Suprapubic skin (tissue), 4 donors: ENCODE measurements at regions not wholly inside any gene's neighbourhood (a gene's known extent, or its start where the extent isn't known, plus 50 kb on each side); places are given as distances from the start of the nearest gene placed in this dataset.

Source experiments
- DNase-seq, 2 donors: peaks; one replicate each; pipeline ENCODE4 v3.0.0-alpha.2; 2019; ENCODE audit warnings: low spot score in 2 of 2
- H3K27ac ChIP-seq: fragments of 200-600 bp; sonication (generic); one replicate; pipeline ENCODE4 v1.5.1; 2019
- H3K27me3 ChIP-seq: fragments of 200-600 bp; sonication (generic); one replicate; pipeline ENCODE4 v1.5.1; 2019
- H3K36me3 ChIP-seq: fragments of 200-600 bp; sonication (generic); one replicate; pipeline ENCODE4 v1.5.1; 2019
- H3K4me1 ChIP-seq: fragments of 200-600 bp; sonication (generic); one replicate; pipeline ENCODE4 v1.5.1; 2019
- H3K4me3 ChIP-seq: fragments of 200-600 bp; sonication (generic); one replicate; pipeline ENCODE4 v1.5.1; 2019; ENCODE audit warnings: mild to moderate bottlenecking
- H3K9me3 ChIP-seq: fragments of 200-600 bp; sonication (generic); one replicate; pipeline ENCODE4 v1.5.1; 2019
- EP300 ChIP-seq: sonication (generic); formaldehyde crosslinking; IDR thresholded peaks from one replicate; pipeline ENCODE4 v1.6.1; 2017; ENCODE audit warnings: antibody characterized with exemption
- POLR2A ChIP-seq, 2 donors: fragments of 450-650 bp; IDR thresholded peaks; one replicate each; pipeline ENCODE4 v1.6.1; 2017; ENCODE audit warnings: antibody characterized with exemption in 2 of 2, mild to moderate bottlenecking in 2 of 2, moderate library complexity in 2 of 2
- POLR2AphosphoS5 ChIP-seq, 3 donors: sonication (generic); formaldehyde crosslinking; IDR thresholded peaks; one replicate each; pipeline ENCODE4 v1.6.1; 2017; ENCODE audit warnings: antibody characterized with exemption in 3 of 3
- WGBS: methylation state at CpG from one replicate; pipeline ENCODE4 v1.1.5; 2018; 5-methylcytosine and 5-hydroxymethylcytosine counted together
- TF ChIP-seq, protein P1 (sequence below), 2 donors: fragments of 200-600 bp in 1 of 2; fragments of 450-650 bp in 1 of 2; sonication (generic) in 1 of 2; IDR thresholded peaks; one replicate each; pipeline ENCODE4 v1.5.1; 2016 to 2019; ENCODE audit warnings: antibody characterized with exemption in 2 of 2, mild to moderate bottlenecking in 1 of 2, moderate library complexity in 1 of 2

DNA sequence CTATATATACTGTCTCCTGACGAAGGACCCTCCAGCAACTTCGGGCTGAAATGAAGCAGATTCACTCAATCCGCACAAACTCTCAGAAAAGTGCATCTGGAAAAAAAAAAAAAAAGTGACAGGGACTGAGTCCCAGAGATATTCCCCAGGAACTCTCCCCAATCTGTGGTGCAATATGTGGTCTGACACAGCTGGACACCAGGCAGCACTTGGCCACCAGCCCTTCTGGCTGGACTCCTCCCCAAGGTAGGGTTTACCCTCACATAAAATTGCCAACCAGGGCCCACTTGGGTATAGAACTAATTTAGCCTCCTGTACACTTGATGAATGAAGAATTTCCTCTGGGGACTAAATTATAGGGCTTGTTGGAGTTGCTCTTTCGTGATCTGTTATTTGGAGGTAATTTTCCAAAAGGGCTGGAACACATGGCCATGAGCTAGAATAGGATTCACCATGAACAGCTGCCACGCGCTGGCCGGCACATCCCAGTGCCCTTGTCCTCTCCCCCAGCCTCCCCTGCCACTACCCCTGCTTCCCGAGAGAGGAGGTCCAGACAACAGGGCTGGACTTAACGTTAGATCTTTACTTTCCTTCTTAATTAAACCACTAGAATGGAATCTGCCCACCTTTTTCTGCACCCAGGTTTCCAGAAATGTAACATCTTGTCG is 379.2 kb downstream of the BMP2 start:
- no peak for DNase-seq

DNA sequence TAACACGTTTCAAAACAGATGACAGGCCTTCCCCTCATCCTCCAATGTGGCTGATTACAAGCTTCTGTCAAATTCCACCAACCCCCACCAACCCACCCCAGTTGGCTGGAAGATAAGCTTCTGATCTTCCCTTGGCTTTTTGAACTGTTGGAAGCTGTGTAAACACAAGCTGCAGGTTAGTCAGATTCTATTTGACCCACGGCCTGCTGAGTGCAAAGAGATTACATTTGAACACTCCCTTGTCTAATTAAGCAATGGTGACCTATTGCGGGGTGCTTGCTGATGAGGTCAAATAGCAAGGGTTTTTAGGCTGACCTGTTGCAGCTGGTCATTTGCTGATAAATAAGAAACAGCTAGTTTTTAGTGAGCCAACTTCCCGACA is 379.7 kb downstream of the BMP2 start:
- no peak for TF ChIP-seq POLR2AphosphoS5 (IDR thresholded peaks at IDR 0.05)
- TF ChIP-seq, protein P1, sequence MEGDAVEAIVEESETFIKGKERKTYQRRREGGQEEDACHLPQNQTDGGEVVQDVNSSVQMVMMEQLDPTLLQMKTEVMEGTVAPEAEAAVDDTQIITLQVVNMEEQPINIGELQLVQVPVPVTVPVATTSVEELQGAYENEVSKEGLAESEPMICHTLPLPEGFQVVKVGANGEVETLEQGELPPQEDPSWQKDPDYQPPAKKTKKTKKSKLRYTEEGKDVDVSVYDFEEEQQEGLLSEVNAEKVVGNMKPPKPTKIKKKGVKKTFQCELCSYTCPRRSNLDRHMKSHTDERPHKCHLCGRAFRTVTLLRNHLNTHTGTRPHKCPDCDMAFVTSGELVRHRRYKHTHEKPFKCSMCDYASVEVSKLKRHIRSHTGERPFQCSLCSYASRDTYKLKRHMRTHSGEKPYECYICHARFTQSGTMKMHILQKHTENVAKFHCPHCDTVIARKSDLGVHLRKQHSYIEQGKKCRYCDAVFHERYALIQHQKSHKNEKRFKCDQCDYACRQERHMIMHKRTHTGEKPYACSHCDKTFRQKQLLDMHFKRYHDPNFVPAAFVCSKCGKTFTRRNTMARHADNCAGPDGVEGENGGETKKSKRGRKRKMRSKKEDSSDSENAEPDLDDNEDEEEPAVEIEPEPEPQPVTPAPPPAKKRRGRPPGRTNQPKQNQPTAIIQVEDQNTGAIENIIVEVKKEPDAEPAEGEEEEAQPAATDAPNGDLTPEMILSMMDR (IDR thresholded peaks at IDR 0.05) = no peak
- no peak for TF ChIP-seq POLR2A (IDR thresholded peaks at IDR 0.05)
- no peak for TF ChIP-seq EP300
- 40% methylated on average over 4 of the region's 4 CpGs for WGBS
- H3K27me3 ChIP-seq = no peaks in the 10 kb centered on the region
- H3K4me3 ChIP-seq = no peak overlapping the region
- no peak for DNase-seq
- H3K27ac ChIP-seq = no peak overlapping the region
- no peaks in the 10 kb centered on the region for H3K9me3 ChIP-seq
- H3K4me1 ChIP-seq = no peaks in the 10 kb centered on the region
- H3K36me3 ChIP-seq = no peaks in the 10 kb centered on the region

More for the DNA sequence above, 379.2 kb downstream of the BMP2 start:
- H3K36me3 ChIP-seq = no peaks in the 10 kb centered on the region
- no peak overlapping the region for H3K4me3 ChIP-seq
- no peak overlapping the region for H3K27ac ChIP-seq
- H3K27me3 ChIP-seq = no peaks in the 10 kb centered on the region
- no peaks in the 10 kb centered on the region for H3K4me1 ChIP-seq
- TF ChIP-seq, protein P1 (IDR thresholded peaks at IDR 0.05) = no peak
- TF ChIP-seq POLR2A (IDR thresholded peaks at IDR 0.05) (no peak), EP300 (no peak), POLR2AphosphoS5 (IDR thresholded peaks at IDR 0.05) (no peak)
- 69% methylated on average over 10 of the region's 10 CpGs for WGBS
- H3K9me3 ChIP-seq = no peaks in the 10 kb centered on the region

DNA sequence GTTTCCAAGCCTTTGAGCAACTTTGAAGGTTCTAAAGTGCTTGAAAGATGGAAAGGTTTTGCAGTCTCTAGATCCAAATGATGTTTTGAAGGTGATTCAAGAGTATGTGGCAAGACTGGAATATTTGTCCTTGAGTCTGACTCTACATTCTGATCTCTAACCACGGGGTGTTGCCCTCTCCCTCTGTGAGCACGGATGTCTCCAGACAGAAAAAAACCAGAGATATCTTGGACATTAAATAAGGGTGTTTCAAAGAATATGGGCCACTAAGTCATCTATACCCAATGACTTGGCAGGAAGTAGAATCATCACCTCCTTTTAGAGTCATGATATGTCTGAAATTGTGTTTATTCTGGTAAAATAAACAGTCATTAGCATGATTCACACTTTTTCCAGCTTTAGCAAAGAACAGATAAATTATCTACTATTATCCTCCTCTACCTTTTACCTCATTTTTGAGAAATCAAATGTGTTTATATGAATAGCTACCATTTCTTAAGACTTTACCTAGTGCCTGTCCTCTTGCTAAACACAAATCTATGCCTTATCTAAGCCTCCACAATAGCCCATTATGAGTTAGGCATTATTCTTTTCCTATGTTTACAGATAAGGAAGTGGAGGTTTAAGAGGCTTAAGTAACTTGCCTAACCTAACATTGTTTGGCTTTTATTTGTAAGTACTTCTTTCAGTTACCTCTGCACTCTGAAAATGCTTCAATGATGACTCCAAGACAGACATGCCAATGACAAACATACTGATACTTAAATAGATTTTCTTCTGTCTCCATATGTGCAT is 384.4 kb downstream of the BMP2 start:
- no peaks in the 10 kb centered on the region for H3K36me3 ChIP-seq
- DNase-seq = no peak
- no peaks in the 10 kb centered on the region for H3K27me3 ChIP-seq
- 74% methylated on average over 2 of the region's 2 CpGs for WGBS
- H3K4me1 ChIP-seq = no peaks in the 10 kb centered on the region
- no peak overlapping the region for H3K4me3 ChIP-seq
- TF ChIP-seq, protein P1 (IDR thresholded peaks at IDR 0.05) = no peak
- TF ChIP-seq POLR2AphosphoS5 (IDR thresholded peaks at IDR 0.05) (no peak), POLR2A (IDR thresholded peaks at IDR 0.05) (no peak), EP300 (no peak)
- no peak overlapping the region for H3K27ac ChIP-seq
- H3K9me3 ChIP-seq = no peaks in the 10 kb centered on the region

DNA sequence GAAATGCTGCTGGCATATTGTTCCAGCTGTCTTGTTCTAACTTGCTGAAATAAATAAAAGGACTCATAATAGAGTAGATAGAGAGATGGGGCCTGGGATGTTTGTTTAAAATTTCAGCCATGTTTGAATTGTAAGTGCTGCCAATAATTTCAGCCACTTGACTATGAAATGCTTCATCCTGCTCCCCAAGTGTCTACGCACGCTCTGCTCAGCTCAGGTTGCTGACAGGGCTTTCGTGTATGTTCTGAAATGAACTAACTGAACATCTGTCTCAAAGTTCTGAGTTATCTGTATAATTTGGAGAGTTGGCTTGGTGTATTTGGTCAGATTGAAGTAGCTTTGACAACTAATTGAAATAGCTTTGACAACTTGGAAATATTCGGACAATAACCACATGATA is 387.8 kb downstream of the BMP2 start:
- Histone ChIP-seq H3K27ac (no peak overlapping the region), H3K36me3 (no peaks in the 10 kb centered on the region), H3K9me3 (no peaks in the 10 kb centered on the region), H3K4me1 (no peaks in the 10 kb centered on the region), H3K27me3 (no peaks in the 10 kb centered on the region), H3K4me3 (no peak overlapping the region)
- DNase-seq = no peak
- no peak for TF ChIP-seq POLR2A (IDR thresholded peaks at IDR 0.05)
- TF ChIP-seq POLR2AphosphoS5 (IDR thresholded peaks at IDR 0.05) = no peak
- TF ChIP-seq EP300 = no peak
- TF ChIP-seq, protein P1 (IDR thresholded peaks at IDR 0.05) = no peak
- WGBS = 86% methylated on average over 4 of the region's 4 CpGs

DNA sequence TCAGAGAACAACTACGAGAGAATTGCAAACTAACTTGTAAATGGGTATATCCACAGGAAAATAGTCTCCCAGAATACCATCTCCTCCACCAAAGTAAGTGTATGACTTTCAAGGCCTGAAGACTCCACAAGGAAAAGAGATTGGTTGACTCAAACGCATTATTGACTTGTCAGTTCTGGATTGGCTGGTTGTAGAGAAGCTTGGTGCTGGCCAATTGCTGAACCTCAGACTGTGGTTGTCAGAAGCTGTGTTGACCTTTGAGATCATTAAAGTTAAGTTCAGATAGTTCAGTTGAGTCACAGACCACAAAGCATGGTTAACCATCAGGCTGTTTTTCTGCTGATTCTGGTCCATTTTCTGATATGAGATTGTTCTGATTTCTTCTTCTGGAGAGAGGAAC is 388.3 kb downstream of the BMP2 start:
- H3K27ac ChIP-seq = no peak overlapping the region
- no peaks in the 10 kb centered on the region for H3K4me1 ChIP-seq
- TF ChIP-seq EP300 = no peak
- no peak for TF ChIP-seq POLR2A (IDR thresholded peaks at IDR 0.05)
- TF ChIP-seq, protein P1 (IDR thresholded peaks at IDR 0.05) = no peak
- TF ChIP-seq POLR2AphosphoS5 (IDR thresholded peaks at IDR 0.05) = no peak
- no peaks in the 10 kb centered on the region for H3K27me3 ChIP-seq
- DNase-seq = no peak
- 91% methylated on average over 2 of the region's 2 CpGs for WGBS
- no peaks in the 10 kb centered on the region for H3K36me3 ChIP-seq
- H3K4me3 ChIP-seq = no peak overlapping the region
- no peaks in the 10 kb centered on the region for H3K9me3 ChIP-seq
